Stimulated activated CD8-positive, alpha-beta memory T cell treated with anti-CD3 and anti-CD28 coated beads, Interleukin-12 subunit alpha, Interleukin-12 subunit beta, amount 100 ng/mL, for 4 hours (primary cell): ENCODE measurements at regions not wholly inside any gene's neighbourhood (a gene's known extent, or its start where the extent isn't known, plus 50 kb on each side); places are given as distances from the start of the nearest gene placed in this dataset.

Experiments
- DNase-seq: peaks from one replicate; pipeline ENCODE4 v3.0.0-alpha.2; 2020; ENCODE audit warnings: low read depth

DNA sequence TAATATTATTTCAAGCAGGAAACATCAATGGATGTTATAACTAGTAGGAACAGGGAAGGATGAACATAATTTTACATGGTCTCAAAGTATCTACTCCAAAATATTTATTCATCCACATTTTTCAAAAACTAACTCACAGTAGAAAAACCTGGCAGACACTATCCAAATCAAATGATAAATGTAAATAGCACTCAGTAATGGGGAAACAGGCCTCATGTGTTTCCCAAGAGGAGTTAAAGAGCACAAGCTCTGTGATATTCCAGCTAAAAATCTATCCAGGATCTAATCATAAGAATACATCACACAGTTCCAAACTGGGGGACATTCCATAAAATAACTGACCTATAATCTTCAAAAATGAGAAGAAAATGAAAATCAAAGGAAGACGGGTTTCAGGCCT, 443.1 kb downstream of the ZNF608 start:
- DNase-seq: no peak

- no peak for DNase-seq
Observed at GRCh38 chr5:124302533-124302932, 443.9 kb downstream of the ZNF608 start.

DNA sequence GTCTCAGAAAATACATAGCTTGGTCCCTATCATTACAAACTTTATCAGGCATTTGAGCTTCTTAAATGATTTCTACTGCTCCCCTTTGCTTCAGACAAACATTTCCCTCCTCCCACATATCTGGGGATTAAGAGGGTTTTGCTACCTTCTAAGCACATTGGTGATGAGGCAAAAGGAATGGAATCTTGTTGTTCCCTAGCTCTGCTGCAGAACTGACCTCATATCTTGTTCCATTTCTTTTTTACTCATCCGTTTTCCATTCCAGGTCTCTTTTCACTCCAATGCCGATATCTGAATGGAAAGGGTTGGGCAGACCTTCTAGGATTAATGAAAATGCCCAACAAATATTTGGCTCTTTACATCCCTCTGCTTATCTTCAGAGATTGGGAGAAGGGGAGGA, 444.6 kb downstream of the ZNF608 start:
- no peak for DNase-seq

GRCh38 chr5:124300815-124301621, 445.4 kb downstream of the ZNF608 start:
- DNase-seq: no peak

DNA sequence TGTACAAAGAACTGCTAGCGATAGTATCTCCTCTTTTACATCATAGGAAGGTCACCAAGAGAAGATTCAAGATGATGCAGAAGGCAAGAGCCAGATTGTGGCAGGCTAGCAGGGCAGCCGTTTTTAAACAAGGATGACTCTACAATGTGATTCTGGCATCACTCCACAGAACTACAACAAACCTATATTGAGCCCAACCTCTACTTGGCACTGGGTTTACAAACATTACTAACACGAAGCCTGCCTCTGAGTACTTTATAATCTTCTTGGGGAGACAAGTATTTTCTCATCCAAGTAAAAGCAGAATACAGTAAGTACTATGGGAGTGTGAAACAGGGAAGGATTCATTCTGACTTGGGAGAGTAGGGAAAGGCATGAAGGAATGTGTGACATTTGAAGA, 448.6 kb downstream of the ZNF608 start:
- no peak for DNase-seq

- no peak for DNase-seq
Observed at GRCh38 chr5:124292322-124292855, 454.1 kb downstream of the ZNF608 start.

DNA sequence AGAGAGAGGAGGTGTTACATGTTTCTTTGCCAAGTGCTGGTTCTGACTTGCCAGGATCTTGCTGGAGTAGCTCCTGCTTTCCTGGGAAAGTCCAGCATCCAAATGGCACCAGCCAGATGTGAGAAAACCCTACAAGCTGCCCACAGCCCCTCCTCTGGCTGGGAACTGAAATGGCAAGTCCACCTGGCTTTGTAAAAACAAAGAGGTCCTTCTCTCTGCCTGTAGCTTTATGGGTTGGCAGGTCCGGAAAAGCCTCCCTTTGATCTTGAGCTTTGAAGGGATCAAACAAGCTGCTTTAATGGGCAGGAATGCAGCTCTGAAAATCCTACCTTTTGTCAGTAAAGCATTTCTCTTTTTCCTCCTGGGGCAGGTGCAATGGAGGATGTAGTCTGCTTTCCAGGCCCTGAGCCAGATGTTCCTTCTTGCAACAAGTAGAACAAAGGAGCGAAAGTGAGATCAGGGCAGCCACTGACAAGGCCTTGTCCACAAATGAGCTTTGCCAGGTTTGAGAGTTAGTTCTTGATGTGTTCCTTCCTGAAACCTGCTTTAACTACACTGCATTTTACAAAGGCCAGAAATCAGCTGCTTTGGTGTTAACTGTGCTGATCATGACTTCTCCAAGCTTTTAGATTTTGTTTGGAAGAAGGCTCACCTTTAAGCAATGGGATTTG, 456.7 kb downstream of the ZNF608 start:
- DNase-seq: no peak

GRCh38 chr5:124289130-124289529, 457.3 kb downstream of the ZNF608 start:
- no peak for DNase-seq

DNA sequence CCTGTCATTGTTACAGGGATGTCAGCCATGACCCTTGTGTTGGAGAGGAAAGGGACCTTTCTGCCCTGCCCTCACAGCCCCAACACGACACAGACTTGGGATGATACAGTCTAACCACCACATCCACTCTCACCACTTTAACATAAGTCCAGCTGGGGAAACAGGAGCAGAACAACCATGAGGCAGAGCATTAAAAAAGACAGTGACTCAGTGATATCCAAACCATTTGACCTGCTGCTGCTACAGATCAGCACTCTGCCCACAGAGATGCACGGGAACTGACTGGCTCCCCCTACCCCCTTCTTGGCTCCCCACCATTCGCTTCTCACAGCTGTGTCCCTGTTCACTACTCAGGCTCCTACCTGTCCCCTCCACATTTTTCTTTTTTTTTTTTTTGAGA, 458.6 kb downstream of the ZNF608 start:
- no peak for DNase-seq

GRCh38 chr5:124285733-124286132, 460.7 kb downstream of the ZNF608 start:
- DNase-seq: no peak

- no peak for DNase-seq
Observed at GRCh38 chr5:124285071-124285470, 461.4 kb downstream of the ZNF608 start.

DNA sequence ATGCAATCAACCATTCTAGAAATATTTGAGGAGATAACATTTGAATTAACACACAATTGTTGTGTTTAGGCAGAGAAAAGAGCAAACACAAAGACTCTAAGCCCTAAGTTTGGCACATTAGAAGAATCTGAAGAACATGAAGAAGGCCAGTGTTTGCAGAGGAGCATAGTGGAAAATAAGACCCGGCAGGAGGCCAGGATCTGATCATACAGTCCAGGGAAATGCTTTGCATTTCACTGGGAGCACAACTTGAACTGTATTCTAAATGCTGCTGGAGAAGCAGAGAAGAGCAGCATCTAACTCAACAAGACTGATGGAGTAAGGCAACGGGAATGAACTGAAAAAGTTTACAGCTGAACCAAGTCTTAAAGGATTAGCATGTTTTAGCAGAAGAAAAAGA, 463.4 kb downstream of the ZNF608 start:
- no peak for DNase-seq

DNA sequence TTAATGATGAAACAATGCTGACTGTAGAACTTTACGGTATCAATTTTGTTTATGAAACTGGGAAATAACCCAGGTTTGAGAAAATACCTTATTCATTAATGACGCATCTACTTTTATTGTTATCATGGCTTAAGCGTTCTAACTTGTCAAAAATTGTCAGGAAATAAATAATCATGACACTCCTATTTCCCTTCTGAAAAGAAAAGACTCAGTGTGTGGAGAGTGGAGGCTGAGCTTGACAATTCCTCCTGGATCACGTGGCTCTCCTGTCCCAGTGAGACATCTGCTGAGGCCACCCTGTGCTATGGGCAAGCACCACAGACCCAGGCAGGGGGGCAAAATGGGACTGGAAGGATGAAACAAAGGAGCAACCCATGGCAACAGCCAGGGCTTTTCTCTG, 466.4 kb downstream of the ZNF608 start:
- no peak for DNase-seq

- no peak for DNase-seq
Observed at GRCh38 chr5:124279146-124279876, 467.1 kb downstream of the ZNF608 start.

DNA sequence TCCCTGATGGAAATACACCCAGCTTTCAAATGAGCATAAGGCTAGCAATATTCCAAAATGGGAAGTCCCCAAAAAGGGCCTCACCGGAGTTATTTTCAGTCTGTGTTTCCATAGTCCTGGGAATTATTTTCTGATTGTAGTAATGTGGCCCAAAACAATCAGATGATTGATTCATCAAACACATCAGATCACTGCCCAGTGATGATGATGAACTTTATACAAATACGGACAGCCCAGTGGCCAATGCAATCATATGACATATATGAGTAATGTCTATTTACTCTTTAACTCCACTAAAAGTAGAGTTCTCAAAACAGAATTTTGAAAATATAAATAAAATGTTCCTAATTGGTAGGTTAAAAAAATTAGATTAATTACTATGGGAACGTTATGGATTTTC, 467.8 kb downstream of the ZNF608 start:
- no peak for DNase-seq

GRCh38 chr5:124277767-124278545, 468.5 kb downstream of the ZNF608 start:
- no peak for DNase-seq

GRCh38 chr5:124276166-124276565, 470.3 kb downstream of the ZNF608 start:
- no peak for DNase-seq

DNA sequence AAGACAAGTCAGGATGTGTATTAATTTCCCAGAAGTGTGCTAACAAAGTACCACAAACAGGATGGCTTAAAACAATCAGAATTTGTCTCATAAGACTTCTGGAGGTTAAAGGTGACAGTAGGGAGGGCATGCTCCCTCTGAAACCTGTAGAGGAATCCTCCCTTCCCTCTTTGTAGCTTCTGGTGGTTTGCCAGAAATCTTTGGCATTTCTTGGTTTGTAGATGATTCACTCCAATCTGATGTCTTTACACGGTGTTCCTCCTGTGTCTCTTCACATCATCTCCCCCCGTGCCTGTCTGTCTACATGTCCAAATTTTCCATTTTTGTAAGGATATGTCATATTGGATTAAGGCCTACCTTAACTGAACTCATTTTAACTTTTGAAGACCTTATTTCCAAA, 471.5 kb downstream of the ZNF608 start:
- DNase-seq: no peak

DNA sequence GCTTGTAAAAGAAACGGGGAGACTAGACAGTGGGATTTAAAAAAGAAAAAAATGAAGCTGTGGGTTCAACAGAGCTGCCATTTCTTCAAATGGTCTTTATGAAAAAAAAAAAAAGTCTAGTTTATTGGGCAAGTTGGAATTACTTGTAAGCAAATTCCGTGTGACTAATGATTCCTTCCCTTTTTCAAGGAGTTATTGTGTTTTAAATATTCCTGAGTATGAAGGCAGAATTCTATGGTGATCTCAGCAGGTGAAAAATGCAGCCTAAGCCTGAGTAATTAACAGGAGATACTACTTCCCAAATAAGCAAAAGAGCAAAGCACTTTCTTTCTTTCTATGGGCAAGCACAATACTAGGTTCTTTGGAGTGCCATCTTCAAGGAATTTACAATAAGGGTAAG, 481.9 kb downstream of the ZNF608 start:
- DNase-seq: no peak

GRCh38 chr5:124263680-124264491, 482.6 kb downstream of the ZNF608 start:
- DNase-seq: no peak

GRCh38 chr5:124262991-124263571, 483.4 kb downstream of the ZNF608 start:
- DNase-seq: no peak
